Lower lobe of right lung (tissue), 2 donors: ENCODE measurements at regions not wholly inside any gene's neighbourhood (a gene's known extent, or its start where the extent isn't known, plus 50 kb on each side); places are given as distances from the start of the nearest gene placed in this dataset.
A peak's percentile ranks its signal among the peaks of the same experiment; 100 is the strongest.

ENCODE experiments used
- ATAC-seq, 2 donors: fragments of 200-7000 bp; cut with Tn5 transposase; one replicate each; pipeline ENCODE4 v1.9.1; 2020 to 2022; ENCODE audit warnings: mild to moderate bottlenecking in 2 of 2, moderate library complexity in 2 of 2
- DNase-seq: peaks from one replicate; pipeline ENCODE4 v3.0.0-alpha.2; 2020
- H3K27ac ChIP-seq: fragments of 200-600 bp; one replicate; pipeline ENCODE4 v1.8.0; 2022
- H3K27me3 ChIP-seq: fragments of 200-600 bp; one replicate; pipeline ENCODE4 v1.8.0; 2022; ENCODE audit warnings: low read depth
- H3K36me3 ChIP-seq: fragments of 200-600 bp; one replicate; pipeline ENCODE4 v1.8.0; 2022; ENCODE audit warnings: mild to moderate bottlenecking
- H3K4me1 ChIP-seq: fragments of 200-600 bp; one replicate; pipeline ENCODE4 v1.8.0; 2022
- H3K4me3 ChIP-seq: fragments of 200-600 bp; one replicate; pipeline ENCODE4 v1.8.0; 2022; ENCODE audit warnings: mild to moderate bottlenecking
- H3K9me3 ChIP-seq: fragments of 200-600 bp; one replicate; pipeline ENCODE4 v1.8.0; 2022
- CTCF ChIP-seq: fragments of 200-600 bp; IDR thresholded peaks from one replicate; pipeline ENCODE4 v1.8.0; 2022; ENCODE audit warnings: antibody characterized with exemption, mild to moderate bottlenecking
- intact Hi-C: fragments of 100-400 bp; cut with DNase I; formaldehyde crosslinking; loops from one replicate; pipeline ENCODE4 v1.11.0; 2022
- donor health status: DM: no; HTN: yes; CAD: no; lungs with severe emphysema.

DNA sequence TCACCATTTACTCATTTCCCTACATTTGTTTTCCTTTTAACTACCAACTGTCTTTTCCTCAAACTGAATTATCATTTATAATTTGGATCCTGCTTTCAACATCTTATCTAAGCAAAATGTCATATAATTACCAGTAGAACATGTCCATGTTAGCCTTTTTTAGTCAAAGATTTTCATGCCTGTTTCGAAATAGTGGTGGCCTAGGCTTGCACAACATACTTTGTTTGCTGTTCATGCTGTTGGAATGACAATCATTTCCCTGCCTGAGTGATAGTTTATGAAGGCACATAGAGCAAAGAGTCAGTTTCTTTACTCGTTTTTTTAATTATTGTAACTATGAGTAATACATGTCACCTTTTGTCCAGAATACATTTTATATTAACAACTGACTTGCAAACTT, 144.3 kb upstream of the ANO3 start:
- TF ChIP-seq CTCF = no peak
- H3K27me3 ChIP-seq = no peaks in the 10 kb centered on the region
- intact Hi-C loops = no loop called here
- H3K4me3 ChIP-seq = no peak overlapping the region
- DNase-seq = no peak
- H3K27ac ChIP-seq = no peak overlapping the region
- H3K4me1 ChIP-seq = peaks cover 7% of the 10 kb centered on the region
- peak; percentile 29 to 84 for ATAC-seq
- no peaks in the 10 kb centered on the region for H3K9me3 ChIP-seq
- H3K36me3 ChIP-seq = no peaks in the 10 kb centered on the region

DNA sequence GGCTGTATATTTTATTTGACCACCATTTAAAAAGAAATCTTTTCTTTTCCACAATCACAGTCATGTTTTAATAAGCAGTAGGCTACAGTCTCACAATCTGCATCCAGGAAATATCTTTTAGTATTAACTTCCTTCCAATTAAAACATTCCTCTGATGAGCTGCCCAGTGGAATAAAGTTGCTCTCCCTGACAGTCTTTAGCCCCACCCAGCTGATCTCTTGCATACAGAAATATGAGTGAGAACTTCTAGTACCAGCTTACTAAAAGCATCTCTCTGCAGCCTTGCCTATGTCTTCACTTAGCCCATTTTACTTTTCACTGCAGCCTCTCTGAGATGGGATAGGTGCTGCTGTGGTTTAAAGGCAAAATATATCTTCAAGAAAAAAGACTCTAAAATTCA, 143.4 kb upstream of the ANO3 start:
- intact Hi-C loops = no loop called here
- H3K27me3 ChIP-seq = no peaks in the 10 kb centered on the region
- H3K4me1 ChIP-seq = peaks cover 7% of the 10 kb centered on the region
- H3K27ac ChIP-seq = no peak overlapping the region
- H3K4me3 ChIP-seq = no peak overlapping the region
- ATAC-seq = peak in 1 of 2 donors; percentile 33
- TF ChIP-seq CTCF = no peak
- DNase-seq = no peak
- no peaks in the 10 kb centered on the region for H3K36me3 ChIP-seq
- H3K9me3 ChIP-seq = no peaks in the 10 kb centered on the region

DNA sequence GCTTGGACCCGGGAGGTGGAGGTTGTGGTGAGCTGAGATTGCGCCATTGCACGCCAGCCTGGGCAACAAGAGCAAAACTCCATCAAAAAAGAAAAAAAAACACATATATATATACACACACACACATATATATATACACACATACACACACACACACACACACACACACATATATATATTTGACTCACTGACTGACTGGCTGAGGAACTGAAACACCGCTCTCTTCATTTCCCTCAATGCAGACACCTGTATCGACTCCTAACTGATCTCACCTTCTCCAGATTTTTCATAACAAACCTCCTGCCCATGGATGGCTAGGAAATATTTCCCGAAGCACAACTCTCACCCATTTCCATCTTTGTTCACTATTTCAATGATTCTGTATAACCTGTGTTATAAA, 140.7 kb upstream of the ANO3 start:
- TF ChIP-seq CTCF = no peak
- Histone ChIP-seq H3K27me3 (no peaks in the 10 kb centered on the region), H3K4me3 (no peak overlapping the region), H3K4me1 (peaks cover 7% of the 10 kb centered on the region), H3K9me3 (no peaks in the 10 kb centered on the region), H3K36me3 (no peaks in the 10 kb centered on the region), H3K27ac (no peak overlapping the region)
- ATAC-seq = no peak
- no peak for DNase-seq
- intact Hi-C loops = no loop called here

DNA sequence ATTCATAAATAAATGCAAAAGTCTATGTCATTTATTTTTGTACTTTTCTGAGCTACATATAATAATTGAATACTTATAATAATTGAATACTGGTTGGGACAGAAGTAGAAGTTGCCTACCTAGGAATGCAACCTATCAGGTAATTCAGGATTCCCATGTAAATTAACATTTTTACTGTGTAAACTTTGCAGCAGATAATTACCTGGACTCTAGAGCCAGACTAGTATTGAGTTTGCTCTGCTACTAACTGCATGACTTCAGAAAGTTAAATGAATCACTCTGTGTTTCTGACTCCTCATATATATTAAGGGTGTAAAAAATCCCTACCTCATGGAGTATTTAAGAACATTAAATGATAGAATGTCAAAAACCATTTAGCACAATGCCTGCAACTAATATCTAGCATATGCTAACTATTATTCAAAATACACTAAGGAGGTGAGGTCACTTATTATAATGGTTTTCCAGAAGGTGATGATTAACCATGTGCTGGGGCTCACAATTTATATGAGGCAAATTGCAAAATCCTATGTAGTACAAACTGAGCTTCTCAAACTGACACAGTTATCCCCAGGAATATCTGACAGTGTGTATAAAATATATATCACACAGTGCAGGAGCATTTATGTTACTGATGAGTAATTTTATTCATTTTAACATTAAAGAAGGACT, 138.1 kb upstream of the ANO3 start:
- Histone ChIP-seq H3K4me3 (no peak overlapping the region), H3K4me1 (no peaks in the 10 kb centered on the region), H3K27me3 (no peaks in the 10 kb centered on the region), H3K36me3 (no peaks in the 10 kb centered on the region), H3K27ac (no peak overlapping the region), H3K9me3 (no peaks in the 10 kb centered on the region)
- no peak for TF ChIP-seq CTCF
- intact Hi-C loops = no loop called here
- DNase-seq (no peak), ATAC-seq (no peak)

- TF ChIP-seq CTCF = no peak
- no peak for DNase-seq
- intact Hi-C loops = no loop called here
- Histone ChIP-seq H3K9me3 (no peaks in the 10 kb centered on the region), H3K36me3 (no peaks in the 10 kb centered on the region), H3K4me3 (no peak overlapping the region), H3K27ac (no peak overlapping the region), H3K4me1 (no peaks in the 10 kb centered on the region), H3K27me3 (no peaks in the 10 kb centered on the region)
- ATAC-seq = no peak
Measured at GRCh38 chr11:26194881-26195280, 137.0 kb upstream of the ANO3 start.
